SH-SY5Y (cell line): ENCODE measurements at regions not wholly inside any gene's neighbourhood (a gene's known extent, or its start where the extent isn't known, plus 50 kb on each side); places are given as distances from the start of the nearest gene placed in this dataset.

Experiments
- GATA2 ChIP-seq: IDR thresholded peaks from 2 replicates; pipeline ENCODE4 v1.6.1; 2011; ENCODE audit warnings: mild to moderate bottlenecking, low read depth, low read length
- GATA3 ChIP-seq: IDR thresholded peaks from 2 replicates; pipeline ENCODE4 v1.6.1; 2011; ENCODE audit warnings: low read depth, mild to moderate bottlenecking, low read length, moderate library complexity

DNA sequence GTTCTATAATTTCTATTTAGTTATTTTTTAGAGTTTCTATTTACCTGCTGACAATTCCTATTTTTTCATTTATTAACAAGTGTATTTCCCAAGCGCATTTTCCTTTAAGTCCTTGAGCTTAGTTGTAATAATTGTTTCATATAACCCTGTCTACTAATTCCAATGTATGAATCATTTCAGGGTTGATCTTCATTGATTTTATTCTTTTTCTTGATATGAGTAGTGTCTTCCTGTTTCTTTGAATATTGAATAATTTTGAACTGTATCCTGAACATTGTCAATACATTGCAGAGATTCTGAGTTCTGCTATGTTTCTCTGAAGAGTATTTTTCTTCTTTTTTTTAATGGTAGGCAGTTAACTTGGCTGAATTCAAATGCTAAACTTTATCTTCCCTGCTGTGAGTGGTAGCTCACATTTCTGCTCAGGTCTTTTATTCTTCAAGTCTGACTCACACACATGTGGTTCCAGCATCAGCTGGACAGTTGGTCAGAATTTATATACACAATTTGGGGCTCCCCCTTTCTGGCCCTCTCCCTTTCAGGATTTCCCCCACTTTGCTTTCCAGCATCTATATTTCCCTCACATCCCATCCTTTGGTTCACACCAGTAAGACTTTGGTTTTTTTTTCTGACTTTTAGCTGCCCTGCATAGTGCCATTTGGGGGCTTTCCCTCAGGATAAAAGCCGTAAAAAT is 54.4 kb upstream of the WDR26 start:
- TF ChIP-seq GATA2 (no peak), GATA3 (no peak)
